Stimulated activated CD8-positive, alpha-beta memory T cell treated with anti-CD3 and anti-CD28 coated beads, Interleukin-2, amount 100 ng/mL, for 1 hour (primary cell): ENCODE measurements at regions not wholly inside any gene's neighbourhood (a gene's known extent, or its start where the extent isn't known, plus 50 kb on each side); places are given as distances from the start of the nearest gene placed in this dataset.
A peak's percentile ranks its signal among the peaks of the same experiment; 100 is the strongest.
"Not testable (repeated sequence)": the region's sequence is repeated elsewhere in the genome, so short reads cannot be mapped to it uniquely, and the experiment has no call there.

Source experiments
- DNase-seq, 2 donors: peaks; one replicate each; pipeline ENCODE4 v3.0.0-alpha.2; 2020; ENCODE audit warnings: low read depth in 2 of 2

DNA sequence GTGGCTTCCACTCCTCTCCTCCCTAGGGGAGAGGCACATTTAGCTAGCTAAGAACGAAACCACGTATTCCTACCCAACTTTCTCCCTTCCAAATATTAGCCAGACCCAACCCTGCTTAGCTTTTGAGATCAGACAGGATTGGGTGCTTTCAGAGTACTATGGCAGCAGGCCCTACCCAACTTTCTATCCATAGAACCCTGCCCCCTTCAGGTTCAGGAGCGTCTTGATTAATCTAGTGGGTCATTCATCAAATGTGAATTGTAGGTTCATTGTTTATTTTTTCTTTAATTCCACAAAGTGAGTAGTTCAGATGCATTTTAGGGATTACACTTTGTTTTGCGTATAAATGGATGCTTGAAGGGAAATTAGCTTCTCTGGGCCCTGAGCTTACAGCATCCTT lies 188.3 kb downstream of the MIB1 start:
- no peak for DNase-seq

GRCh38 chr18:21930177-21930576 lies 189.6 kb downstream of the MIB1 start:
- DNase-seq = no peak

- no peak for DNase-seq
These were observed 193.6 kb downstream of the MIB1 start for GRCh38 chr18:21933931-21934765.

- no peak for DNase-seq
These were observed 194.1 kb downstream of the MIB1 start for GRCh38 chr18:21934766-21935015.

DNA sequence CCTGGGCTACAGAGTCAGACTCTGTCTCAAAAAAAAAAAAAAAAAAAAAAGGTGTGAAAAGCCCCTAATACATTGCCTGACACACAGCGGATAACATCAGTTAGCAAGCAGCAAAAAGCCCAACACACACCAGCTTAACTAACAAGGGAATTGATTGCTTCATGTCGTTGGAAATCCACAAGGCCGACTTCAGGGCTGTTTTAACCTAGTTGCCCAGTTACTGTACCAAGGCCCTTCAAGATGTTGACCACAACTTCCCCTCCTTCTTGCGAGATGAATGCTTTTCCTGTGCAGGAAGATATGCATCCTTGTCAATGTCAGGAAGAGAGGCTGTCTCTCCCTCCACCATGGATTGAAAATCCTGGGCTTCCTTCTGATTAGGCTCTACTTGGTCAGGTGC lies 202.9 kb downstream of the MIB1 start:
- no peak for DNase-seq

DNA sequence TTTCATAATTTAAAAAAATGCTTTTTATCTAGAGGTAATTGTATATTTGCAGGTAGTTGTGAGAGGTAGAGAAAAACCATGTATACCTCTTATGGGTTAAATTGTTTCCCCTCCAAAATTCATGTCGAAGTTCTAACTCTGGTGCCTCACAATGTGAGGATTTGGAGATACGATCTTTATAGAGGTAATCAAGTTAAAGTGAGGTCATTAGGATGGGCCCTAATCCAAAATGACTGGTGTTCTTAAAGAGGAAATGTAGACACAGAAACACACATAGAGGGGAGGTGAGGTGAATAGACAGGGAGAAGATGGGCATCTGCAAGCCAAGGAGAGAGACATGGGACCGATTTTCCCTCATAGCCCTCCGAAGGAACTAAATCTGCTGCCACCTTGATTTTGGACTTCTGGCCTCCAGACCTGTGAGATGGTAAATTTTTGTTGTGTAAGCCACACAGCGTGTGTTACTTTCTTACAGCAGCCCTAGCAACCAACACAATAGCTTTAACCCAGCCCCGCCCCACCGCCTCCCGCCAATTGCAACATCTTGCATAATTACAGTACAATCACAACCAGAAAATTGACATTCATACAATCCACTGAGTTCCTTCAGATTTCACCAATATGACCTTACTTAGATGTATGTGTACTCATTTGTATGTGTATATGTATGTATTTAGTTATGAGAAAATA lies 208.9 kb downstream of the MIB1 start:
- no peak for DNase-seq

- peak; percentile 65 to 67 for DNase-seq
These were observed 213.4 kb upstream of the GATA6 start for GRCh38 chr18:21955757-21956652.

- no peak for DNase-seq
These were observed 211.1 kb upstream of the GATA6 start for GRCh38 chr18:21958263-21958662.

GRCh38 chr18:21958707-21959450 lies 210.5 kb upstream of the GATA6 start:
- DNase-seq = no peak

DNA sequence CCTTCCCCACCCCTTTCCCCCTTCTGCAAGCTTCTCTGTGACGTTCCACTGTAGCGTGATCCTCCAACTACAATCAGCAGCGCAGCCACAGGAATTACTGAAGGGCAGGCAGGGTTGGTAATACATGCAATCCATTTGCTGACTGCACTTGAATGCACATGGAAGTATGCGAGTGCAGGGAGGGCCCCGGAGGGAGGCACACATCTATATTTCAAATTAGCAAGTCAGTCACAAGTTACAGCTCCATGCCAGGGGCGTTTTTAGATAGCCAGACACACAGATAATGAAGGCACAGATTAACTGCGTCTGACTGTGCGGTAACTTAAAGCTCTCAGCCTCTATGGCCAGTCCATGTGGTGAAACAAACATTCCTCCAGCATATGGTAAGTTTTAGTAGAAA lies 209.2 kb upstream of the GATA6 start:
- no peak for DNase-seq

GRCh38 chr18:21963336-21963735 lies 206.1 kb upstream of the GATA6 start:
- no peak for DNase-seq

DNA sequence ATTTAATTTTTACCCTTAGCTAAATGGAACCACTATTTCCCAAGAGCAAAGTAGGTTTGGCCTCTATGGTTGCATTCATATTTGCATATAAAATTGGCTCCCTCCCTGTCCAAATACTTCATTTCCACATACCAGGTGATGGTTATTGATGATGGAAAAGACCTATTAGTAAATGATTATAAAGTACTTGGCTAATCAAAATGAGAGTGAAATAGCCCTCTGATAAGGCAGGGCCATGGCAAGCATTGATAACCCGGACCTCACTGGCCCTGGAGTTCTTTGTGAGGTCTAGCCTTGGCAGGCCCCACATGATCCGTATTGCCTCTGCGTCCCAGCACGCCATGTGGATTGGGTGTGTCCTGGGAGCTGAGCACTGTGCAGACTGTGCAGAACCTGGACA lies 201.1 kb upstream of the GATA6 start:
- no peak for DNase-seq

DNA sequence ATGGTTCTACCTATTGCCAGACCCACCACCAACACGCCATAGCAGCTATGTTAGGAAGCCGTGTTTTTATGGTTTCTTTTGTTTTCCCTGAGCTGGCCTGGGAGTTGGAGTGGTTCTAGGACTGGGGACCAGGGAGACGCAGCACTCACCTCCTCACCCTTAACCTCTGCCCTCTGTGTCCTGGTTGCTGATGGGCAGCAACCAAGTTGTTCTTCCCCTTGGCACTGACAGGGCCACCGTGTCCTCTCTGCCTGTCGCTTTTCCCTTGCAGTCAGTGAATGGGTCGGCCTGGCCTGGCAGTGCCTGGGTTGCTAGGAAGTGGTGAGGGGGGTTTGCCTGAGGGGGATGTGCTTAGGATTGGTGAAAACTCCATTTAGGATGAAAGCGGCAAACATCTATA lies 197.1 kb upstream of the GATA6 start:
- no peak for DNase-seq

DNA sequence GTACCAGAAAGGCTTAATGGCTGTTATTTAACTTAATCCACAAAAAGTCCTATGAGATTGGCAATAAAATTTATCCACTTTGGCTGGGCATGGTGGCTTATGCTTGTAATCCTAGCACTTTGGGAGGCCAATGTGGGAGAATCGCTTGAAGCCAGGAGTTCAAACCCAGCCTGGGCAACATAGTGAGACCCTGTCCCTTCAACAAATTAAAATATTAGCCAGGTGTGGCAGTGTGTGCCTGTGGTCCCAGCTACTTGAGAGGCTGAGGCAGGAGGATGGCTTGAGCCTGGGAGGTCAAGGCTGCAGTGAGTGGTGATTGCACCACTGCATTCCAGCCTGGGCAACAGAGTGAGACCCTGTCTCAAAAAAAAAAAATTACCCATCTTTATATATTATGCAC lies 193.4 kb upstream of the GATA6 start:
- not testable (repeated sequence) for DNase-seq

GRCh38 chr18:21978546-21979170 lies 190.7 kb upstream of the GATA6 start:
- no peak for DNase-seq

DNA sequence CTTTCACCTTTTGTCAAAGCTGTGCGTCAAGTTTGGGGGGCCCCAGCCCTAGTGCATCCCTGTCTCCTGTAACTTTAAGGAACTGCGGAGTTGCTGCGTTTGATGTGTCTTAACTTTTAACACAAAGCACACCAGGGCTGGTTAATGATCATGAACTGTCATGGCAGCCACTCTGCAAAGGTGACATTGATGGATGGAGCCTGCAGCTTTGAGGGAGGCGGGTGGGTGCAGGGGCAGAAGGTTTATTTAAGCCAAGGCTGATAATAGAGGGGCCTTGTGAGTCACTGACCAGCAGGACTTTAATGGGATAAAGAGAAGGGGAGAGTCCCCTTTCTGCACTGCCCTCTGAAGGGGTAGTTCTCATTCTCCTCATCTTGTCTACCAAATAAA lies 190.2 kb upstream of the GATA6 start:
- no peak for DNase-seq

- DNase-seq = no peak
These were observed 189.6 kb upstream of the GATA6 start for GRCh38 chr18:21979759-21980158.

DNA sequence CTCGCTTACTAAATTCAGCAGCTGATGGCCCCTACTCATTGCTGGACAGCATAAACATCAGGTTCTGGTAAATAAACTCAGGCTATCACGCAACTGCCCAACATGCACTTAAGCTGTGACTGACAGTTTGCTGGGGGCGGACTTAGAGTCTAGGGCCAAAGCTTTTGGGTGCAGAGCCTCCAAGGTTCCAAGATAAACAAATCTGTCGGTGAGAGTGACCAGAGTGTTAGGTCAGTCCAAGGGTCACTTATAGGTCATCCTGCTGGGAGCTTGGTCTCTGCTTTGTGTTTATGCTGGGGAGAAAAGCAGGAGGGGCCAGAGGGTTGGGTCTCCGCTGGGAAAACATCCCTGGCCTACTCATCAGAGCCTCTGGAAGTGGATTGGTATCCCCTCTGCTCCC lies 188.6 kb upstream of the GATA6 start:
- DNase-seq = no peak

DNA sequence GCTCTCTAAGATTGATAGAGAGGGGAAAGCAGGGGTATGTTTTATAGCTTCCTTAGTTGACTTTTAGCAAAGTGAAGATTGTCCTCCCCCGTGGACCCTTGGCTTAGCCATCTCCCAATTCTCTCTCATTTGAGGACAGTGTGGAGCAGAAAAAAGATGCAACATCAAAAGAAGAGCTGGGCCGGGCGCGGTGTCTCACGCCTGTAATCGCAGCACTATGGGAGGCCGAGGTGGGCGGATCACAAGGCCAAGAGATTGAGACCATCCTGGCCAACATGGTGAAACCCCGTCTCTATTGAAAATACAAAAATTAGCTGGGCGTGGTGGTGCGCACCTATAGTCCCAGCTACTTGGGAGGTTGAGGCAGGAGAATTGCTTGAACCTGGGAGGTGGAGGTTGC lies 187.9 kb upstream of the GATA6 start:
- not testable (repeated sequence) for DNase-seq

DNA sequence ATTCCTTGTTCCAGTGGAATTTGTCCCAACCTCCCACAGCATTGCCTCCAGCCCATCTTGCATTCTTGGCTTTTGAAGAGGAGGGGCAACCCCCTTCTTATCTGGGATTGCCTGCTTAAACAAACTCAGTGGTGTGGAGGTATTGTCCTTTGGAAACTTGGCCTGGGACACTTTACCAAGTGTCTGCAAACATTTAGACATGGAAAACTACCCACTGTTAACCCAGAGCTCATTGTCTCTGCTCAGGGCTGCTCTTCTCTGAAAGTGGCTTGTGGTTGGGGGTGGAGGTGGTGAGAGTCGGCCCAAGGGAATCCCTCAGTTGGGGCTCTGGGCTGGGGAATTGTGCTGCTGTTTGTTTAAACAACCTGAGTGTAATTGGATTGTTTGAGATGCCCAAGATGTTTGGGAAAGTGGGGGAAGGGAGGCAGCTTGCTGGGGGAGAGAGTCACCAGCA lies 178.3 kb upstream of the GATA6 start:
- no peak for DNase-seq

- no peak for DNase-seq
These were observed 177.5 kb upstream of the GATA6 start for GRCh38 chr18:21991886-21992285.
